GM21717 (cell line): ENCODE measurements at regions not wholly inside any gene's neighbourhood (a gene's known extent, or its start where the extent isn't known, plus 50 kb on each side); places are given as distances from the start of the nearest gene placed in this dataset.
"Not testable (repeated sequence)": the region's sequence is repeated elsewhere in the genome, so short reads cannot be mapped to it uniquely, and the experiment has no call there.

Experiments
- ATAC-seq: cut with Tn5 transposase; IDR thresholded peaks from one replicate; pipeline ENCODE4 v1.9.1; 2021; ENCODE audit warnings: mild to moderate bottlenecking, moderate library complexity; ENCODE audit not compliant: unreplicated experiment

DNA sequence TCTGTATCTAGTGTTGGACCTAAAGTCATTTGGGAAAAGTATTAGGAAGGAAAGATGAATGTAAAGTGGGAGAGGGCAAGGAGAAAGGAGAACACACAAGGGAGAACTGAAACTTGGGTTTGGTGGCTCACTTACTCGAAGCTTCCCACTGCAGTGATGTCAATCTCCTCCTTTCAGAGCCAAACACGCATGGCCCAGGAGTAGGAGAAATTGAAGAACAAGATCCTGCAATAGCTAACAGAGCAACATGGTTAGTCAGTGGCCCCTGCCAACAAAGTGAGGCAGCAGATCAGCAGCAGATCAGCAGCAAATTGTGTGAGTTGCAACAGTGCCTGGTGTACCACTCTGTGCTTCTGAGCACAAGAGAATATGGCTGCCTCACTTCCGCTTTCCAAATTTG, 366.4 kb downstream of the PSAT1 start:
- no peak for ATAC-seq

DNA sequence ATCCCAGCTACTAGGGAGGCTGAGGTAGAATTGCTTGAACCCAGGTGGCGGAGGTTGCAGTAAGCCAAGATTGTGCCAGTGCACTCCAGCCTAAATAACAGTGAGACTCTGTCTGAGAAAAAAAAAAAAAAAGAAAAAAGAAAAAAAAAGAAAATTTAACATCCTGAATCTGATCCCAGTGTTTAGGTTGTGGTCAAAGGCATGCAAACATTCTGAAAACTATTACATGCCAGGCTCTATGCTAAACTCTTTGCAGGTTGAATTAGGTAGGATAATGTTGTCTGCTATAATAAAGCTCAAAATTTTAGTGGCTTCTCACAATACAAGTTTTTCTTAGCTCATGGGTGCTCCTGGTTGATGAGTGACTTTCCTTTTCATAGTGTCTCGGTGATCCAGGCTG, 367.4 kb downstream of the PSAT1 start:
- no peak for ATAC-seq

DNA sequence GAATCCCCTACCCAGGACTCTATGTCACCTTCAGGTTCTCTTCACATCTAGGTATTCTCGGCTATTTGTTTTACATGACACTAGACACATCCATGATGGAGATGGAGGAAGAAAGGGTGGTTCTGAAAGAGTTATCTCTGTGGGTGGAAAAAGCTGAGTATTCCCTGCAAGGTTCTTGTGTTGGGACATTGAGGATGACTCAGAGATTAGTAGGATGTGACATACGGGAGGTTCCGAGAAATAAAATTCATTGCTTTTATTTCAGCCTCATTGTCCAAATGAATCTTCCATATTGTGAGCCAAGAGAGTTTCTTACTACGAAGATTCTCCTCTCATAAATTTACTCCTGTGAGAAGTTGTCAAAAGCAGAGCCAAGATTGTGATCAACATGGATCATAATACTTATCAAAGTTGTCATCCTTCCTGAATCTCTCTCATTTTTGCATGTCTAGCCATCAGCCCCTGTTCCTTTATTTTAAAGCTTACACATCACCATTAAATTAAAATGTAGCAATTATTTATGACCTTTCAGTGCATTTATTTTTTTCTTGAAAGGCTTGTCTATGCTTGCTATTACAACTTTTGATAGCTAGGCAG, 370.0 kb downstream of the PSAT1 start:
- no peak for ATAC-seq

DNA sequence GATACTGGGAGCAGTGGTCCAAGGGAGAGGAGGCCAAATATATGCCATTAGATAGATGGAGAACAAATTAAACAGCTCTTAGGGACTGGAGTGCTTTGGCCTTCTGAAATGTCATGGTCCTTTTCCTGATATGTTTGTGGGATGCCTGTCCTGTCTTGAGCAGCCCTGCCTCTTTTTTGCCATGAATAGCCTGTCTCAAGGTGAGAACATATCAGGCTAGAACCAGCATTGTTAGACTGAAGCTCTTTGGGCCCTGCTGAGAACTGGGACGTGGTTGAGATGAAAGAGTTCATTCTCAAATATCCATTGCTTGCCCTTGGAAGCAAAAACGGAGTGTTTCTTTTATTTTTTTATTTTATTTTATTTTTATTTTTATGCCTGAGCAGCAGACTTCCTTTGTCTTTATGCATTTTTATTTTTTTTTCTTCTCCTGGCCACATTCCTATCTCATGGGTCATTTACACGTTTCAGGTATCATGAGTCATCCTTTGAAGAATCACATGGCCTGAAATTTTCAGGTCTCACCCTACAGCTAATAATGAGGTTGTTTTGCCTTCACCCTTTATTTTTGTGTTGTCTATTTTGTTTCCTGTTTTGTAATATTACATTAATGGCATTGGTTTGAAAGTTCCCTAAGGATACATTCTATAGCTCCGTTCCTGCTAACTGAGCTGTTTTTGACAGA, 371.4 kb downstream of the PSAT1 start:
- no peak for ATAC-seq

DNA sequence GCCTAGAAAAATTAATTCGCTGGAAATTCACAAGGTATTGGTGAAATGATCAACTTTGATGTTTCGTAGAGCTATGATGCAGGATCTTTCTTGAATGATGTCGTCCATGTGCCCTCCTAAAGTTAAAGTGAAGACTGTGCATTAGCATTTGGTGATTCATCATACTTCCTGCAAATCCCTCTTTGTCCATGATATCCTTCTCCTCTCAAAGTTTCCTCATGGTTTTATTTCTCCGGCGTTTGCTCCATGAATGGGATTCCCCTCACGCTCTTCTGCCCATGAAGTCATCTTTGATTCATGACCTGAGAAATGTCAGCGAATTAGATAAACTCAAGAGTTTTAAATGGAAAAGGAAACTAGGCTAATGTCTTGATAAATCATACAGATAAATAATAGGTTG, 372.7 kb downstream of the PSAT1 start:
- ATAC-seq, result no peak

DNA sequence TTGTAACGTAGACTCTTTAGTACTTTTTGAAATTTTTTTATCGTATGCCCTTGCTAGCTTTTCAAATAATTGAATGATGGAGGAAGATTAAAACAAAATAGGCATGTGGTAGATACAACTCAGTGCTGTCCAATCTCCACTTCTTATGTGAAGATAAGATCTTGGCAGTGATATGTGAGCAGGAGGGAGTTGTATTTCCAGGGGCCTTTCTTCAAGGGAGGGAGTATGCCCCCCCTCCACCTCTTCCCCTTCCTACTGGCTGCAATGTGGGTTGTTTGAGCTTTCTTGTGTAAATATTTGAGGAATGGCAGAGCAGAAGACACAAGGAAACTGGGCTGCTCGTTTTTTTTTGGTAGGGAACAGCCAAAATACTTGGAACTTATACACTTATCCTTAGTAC, 374.9 kb downstream of the PSAT1 start:
- no peak for ATAC-seq

GRCh38 chr9:78674874-78675273, 377.9 kb downstream of the PSAT1 start:
- ATAC-seq, result no peak

- ATAC-seq, result no peak
Observed at GRCh38 chr9:78676009-78676408, 379.1 kb downstream of the PSAT1 start.

DNA sequence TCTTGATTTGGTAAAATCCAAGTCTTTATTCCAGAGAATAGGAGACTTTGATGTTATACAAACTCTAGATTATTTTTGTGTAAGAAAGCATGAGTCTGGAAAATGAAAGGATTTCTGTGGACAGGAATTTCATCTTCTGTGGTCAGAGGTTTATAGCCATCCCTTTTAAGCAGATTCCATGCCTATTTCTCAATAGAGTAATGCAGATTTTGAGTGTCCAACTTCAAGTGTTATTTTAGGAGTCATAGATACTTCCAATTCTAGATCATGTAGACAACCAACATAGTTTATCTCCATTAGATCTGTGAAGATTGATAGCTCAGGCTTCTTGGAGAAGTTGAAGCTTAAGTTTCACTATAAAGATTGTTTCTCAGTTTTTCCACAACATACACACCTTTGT, 379.7 kb downstream of the PSAT1 start:
- ATAC-seq, result no peak

DNA sequence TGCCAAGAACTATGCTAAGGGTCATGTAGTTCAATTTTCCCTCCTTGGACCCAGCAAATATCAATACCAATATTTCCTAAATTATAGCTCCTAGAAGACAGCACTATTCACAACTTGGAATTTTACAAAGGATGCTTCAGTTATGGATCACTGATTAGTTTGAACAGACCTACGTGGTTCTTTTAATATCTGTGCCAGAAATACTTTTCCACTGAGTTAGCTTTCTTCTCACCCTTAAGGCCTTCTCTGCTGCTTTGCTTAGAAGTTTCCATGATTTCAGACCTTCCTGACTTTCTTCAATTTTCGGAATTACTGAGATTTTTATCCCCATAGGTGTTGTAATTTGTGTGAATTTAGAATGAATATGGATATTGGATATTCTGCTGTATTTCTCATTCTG, 380.4 kb downstream of the PSAT1 start:
- no peak for ATAC-seq

GRCh38 chr9:78678877-78679276, 382.0 kb downstream of the PSAT1 start:
- no peak for ATAC-seq

GRCh38 chr9:78680196-78680595, 383.3 kb downstream of the PSAT1 start:
- ATAC-seq, result no peak

- no peak for ATAC-seq
Observed at GRCh38 chr9:78682216-78682615, 385.3 kb downstream of the PSAT1 start.

- ATAC-seq, result no peak
Observed at GRCh38 chr9:78685471-78685870, 388.5 kb downstream of the PSAT1 start.

DNA sequence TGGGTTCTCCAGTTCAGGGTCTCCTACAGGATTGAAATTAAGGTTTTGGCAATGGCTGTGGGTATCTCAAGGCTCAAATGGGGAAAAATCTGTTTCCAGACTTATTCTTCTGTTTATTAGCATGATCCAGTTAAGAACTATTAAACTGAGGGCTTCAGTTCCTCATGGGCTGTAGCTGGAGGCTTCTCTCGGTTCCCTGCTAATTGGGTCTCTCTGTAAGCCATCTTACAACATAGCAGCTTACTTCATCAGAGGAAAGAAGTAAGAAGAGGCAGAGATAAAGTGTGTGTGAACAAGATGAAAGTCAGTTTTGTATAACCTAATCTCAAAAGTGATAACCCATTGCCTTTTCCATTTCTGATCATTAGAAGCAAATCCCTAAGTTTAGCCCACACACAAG, 391.9 kb downstream of the PSAT1 start:
- ATAC-seq, result no peak

DNA sequence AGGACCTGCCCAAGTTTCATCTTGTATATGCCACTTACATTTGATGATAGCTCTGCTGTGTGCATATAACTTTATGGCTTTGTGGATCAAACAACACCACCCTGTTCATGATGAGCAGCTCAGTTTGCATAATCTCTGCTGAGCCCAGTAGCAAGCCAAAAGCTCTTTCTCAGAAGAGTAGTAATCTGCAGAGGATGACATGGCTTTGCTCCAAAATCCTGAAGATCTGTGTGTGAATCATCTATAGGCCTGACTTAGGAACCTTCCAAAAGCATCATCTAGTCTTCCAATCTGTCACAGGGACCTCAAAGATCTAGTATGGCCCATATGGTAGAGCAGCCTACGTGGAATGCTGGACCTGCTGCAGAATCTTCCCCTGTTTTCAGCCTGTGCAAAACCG, 394.6 kb downstream of the PSAT1 start:
- no peak for ATAC-seq

DNA sequence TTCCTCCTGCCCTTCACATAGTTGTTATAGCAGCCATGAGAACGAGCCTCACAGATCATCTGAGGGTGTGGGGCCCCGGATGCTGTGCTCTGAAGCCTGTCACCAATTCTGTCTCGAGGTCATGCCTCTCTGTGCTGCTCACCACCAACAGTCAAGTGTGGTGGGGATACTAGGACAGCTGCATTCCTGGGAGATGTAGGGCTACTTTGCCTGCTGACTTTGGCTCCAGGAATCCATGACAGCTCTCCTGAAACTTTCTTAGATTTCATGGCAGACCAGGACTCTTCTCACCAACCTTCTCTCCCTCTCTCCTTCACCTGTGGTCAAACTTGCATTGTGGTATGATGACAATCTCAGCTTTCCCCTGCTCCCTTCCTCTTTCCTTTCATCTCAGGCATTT, 395.9 kb downstream of the PSAT1 start:
- ATAC-seq, result no peak

DNA sequence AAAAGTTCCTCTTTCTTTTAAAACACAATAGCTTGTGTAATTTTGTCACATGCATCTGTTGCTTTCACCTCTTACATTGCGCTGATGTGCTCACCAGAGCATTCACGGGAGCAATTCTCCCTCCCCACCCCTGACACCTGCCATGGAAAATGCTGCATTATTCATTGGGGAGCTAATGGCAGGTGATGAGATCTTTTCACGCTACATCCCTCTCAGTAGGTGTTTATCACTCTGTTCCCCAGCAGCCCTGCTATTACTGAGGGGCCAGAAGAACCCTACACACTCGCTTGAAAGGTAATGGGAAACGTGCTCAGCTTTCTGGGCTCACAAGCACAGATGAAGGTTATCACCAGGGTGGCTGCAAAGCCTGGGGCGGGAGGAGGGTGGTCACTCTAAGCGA, 398.0 kb downstream of the PSAT1 start:
- no peak for ATAC-seq

DNA sequence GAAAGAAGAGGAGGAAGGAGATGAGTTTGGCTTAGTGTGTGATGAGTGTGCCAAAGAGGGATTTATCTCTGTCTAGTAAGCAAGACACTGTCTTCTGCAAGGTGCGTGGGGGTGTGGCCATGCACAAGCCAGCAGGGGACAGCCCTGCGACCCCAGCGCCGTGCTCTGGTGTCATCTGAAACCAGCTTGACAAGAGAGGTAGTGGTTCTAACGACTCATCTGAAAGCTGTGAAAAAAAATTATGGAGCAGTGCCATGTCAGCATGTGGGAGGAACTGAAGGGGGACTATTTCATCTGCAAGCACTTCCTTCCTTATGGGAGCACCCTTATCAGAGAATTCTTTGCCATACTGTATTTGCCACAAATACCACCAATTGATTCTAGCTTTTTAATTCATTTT, 398.6 kb downstream of the PSAT1 start:
- ATAC-seq, result no peak

DNA sequence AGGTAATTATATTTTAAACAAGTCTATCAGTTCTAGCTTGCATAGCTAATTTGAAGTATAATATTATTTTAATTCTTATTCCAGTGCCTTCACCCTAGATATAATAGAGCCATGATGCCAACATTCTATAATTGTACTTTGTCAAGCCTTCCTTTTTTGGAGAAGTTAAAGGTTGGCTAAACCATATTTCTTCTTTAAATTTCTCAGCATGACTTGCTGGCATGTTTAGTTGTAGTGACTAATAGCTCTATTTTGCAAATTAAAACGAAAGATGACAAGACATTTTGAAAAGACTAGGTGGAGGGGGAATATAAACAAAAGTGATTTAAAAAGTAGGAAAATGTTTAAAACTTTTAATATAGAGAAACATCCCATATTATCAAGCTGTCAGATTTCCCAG, 400.7 kb downstream of the PSAT1 start:
- ATAC-seq, result no peak

DNA sequence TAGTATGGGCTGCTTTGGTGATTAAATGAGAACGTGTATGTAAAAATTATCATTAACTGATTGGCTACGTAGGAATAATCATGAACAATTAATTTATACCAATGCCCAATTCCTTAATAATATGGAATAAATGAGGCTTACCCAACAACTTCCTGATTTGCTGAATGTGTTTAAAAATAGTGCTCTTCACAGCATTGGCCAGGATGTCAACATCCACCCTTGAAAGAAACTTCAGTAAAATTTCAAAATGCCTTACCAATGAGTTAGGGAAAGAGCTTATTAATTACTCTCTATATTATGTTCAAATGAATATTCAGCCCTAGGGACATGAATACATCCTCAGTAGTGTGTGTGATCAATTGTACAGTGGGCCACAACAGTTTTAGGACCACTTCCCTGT, 401.4 kb downstream of the PSAT1 start:
- ATAC-seq, result no peak

DNA sequence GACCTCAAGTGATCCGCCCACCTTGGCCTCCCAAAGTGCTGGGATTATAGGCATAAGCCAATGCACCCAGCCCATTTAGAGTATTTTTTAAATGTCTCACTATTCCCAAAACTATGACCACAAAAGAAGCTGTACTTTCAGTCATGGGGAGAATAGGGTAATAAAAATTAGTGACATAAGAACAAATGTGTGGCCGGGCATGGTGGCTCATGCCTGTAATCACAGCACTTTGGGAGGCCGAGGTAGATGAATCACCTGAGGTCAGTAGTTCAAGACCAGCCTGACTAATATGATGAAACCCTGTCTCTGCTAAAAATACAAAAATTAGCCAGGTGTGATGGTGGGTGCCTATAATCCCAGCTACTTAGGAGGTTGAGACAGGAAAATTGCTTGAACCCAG, 402.3 kb downstream of the PSAT1 start:
- not testable (repeated sequence) for ATAC-seq

DNA sequence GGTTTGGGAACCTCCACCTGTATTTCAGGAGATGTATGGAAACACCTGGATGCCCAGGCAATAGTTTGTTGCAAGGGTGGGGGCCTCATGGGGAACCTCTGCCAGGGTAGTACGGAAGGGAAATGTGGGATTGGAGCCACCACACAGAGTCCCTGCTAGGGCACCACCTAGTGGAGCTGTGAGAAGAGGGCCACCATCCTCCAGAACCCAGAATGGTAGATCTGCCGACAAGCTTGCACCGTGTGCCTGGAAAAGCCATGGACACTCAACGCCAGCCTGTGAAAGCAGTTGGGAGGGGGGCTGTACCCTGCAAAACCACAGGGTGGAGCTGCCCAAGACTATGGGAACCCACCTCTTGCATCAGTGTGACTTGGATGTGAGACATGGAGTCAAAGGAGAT, 407.2 kb downstream of the PSAT1 start:
- not testable (repeated sequence) for ATAC-seq
